ENCODE measurements at regions not wholly inside any gene's neighbourhood (a gene's known extent, or its start where the extent isn't known, plus 50 kb on each side); places are given as distances from the start of the nearest gene placed in this dataset.

DNA sequence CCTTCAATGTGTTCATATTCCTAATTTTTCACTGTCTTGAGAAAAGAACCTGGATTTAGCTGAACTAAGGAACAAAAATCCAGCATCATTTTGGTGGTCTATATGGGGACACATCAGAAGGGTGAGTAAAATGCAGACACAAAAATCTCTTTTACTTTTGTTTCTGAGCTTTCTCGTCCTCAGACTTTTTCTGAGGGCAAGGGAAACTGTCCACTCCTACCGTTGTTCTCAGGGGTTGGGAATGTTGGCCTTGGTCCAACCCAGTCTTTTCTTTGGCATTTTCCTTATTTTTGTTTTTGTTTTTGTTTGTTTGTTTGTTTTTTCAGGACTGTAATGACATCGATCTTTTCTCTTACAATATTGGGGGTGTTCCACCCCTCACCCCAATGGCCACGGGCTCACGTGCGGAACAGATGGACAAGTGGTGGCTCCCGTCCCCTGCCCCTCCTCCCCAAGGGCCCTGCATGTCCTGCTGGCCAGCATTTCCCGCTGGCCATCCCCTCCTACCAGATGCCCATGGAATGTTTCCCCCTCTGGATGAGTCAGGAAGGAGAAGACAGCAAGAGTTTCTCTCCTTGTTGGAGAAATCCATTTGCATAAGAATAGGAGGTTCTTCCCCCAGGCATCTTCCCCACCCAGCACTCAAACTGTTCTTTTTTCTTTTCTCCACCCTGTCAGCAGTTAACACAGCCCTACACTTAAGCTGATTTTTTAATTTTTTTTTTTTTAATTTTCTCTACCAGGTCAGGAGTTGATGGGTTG, 305.4 kb upstream of the NDST4 start:
- DNase-seq (ENCODE audit: low read depth in 4 of 4, low spot score in 2 of 4) = no peak

DNA sequence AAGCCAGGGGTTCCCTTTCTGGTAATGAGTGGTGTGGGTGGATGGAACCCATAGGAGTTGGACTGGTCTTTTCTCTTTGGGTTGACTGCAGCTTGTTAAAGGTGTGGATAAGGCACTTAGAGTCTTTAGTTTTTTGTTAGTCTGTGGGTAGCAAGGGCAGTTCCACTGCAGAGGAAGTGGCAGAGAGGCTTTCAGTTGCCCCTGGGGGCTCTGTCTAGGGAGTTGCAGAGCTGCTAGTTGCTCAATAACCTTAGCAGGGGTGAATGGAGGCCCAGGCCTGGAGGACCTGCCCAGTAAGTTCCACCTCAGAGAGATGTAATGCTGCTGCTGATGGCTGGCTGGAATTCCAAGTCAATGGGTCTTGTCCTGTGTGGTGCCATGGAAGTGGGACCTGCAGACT, 282.6 kb upstream of the NDST4 start:
- no peak for DNase-seq (ENCODE audit: low read depth in 4 of 4, low spot score in 2 of 4)

DNA sequence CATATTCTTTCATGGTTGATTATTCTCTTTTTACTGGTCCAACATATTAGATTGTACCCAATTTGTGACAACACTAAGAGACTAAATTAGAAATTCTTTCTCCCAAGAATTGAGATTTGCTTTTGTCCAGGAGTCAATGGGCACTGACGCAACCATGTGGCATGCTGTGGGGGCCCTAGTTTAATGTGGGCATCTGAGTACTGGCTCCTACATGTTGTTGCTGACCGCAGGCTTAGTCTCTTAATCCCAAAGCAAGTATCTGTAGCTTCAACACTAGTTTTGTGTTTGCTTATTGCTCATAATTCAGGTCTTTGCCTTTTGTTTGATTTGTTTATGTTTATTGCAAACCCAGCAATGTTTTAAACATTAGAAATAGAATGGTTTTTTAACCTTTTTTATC, 263.4 kb upstream of the NDST4 start:
- no peak for DNase-seq (ENCODE audit: low read depth in 4 of 4, low spot score in 2 of 4)

DNA sequence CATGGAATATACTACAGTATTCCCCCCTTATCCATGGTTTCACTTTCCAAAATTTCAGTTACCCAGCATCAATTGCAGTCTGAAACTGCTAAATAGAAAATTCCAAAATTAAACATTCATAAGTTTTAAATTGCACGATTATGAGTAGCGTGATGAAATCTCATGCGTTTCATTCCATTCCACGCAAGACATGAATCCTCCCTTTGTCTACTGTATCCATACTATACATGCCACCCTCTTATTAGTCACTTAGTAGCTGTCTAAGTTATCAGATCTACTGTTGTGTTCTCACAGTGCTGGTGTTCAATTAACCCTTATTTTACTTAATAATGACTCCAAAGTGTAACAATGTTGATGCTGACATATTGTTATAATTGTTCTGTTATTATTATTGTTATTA, 261.2 kb upstream of the NDST4 start:
- DNase-seq (ENCODE audit: low read depth in 4 of 4, low spot score in 2 of 4) = no peak

DNA sequence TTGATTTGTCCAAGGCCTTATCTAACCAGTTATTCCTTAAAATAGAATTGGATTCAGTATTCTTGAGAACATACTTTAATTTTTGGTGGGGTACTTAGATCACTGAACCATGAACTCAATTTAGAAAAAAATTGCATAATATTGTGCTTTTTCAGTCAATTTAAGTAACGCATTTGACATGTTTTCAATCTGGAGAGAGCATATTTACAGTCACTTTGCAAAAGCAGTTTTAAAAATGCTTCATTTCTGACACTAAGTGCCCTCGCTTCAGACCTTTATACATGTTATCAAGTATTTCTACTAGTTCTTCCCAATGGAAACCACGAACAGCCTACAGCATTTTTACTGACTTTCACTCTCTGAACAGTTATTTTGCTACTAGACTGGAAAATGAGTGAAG, 257.1 kb upstream of the NDST4 start:
- DNase-seq (ENCODE audit: low read depth in 4 of 4, low spot score in 2 of 4) = no peak

DNA sequence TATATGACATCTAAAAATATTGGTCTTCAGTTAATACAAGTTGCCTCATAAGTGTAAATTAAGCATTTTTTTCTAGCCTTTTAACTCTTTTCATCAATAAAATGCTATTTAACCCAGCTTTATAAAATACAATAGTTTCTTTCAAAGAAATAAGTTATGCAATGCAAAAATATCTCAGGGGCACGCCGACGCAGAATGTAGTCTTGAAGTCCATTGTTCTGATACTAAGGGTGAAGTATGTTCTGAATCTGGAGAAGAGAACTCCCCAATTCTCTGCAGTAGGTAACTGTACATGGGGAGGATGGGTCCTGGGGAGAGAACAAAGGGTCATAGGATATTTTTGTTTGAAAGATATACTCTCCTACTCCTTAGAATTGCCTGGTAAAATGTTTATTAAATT, 256.6 kb upstream of the NDST4 start:
- DNase-seq (ENCODE audit: low read depth in 4 of 4, low spot score in 2 of 4) = no peak

DNA sequence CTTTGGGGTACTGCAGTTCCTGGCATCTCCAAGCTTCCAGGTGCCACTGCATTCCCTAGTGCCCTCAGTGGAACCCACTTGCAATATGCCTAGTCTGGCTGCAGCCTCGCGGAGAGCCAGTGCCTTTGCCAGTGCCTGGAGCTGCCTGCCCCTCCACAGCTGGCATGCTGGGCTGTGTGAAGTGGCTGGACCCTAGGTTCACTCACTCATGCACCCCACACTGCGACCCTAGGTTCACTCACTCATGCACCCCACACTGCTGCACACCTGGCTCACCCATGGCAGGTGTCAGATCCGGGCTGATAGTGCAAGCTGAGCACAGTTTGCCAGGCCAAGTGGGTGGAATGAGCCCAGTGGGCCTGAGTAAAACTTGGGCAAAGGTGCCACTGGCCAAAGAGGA, 253.0 kb upstream of the NDST4 start:
- no peak for DNase-seq (ENCODE audit: low read depth in 4 of 4, low spot score in 2 of 4)

DNA sequence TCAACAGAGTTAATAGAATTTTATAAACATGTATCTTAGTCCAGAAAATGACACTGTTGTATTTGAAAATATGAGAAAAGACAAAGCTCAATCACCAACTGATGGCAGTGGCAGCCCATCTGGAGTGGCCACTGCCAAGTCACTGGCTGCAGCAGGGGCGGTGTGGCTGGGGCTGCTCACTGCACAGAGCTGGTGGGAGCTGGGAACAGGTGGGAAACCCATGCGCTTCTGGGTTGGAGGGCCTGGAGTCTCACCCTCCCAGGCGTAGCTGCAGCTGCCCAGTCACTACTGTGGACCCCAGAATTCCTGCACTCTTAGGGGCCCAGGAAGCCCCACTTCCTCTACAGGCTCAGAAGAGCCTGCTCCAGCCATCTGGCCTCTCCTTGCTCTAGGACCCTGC, 251.8 kb upstream of the NDST4 start:
- DNase-seq (ENCODE audit: low read depth in 4 of 4, low spot score in 2 of 4) = no peak

DNA sequence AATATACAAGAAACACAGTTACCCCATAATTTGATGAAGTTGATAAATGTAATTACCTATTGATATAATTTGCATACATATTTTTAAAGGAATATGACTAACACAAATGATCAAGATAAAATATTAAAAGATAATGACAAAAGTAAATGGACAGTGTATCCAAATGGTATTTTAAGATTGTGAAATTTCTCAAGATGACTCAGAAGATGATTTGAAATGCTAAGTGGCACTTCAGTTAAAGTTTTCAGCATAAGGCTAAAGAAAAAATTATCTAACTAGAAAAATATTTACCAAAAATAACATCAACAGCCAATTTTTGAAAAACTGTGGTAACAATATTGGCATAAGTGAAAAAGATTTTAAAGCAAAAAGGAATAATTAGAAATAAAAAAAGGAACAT, 248.4 kb upstream of the NDST4 start:
- no peak for DNase-seq (ENCODE audit: low read depth in 4 of 4, low spot score in 2 of 4)

DNA sequence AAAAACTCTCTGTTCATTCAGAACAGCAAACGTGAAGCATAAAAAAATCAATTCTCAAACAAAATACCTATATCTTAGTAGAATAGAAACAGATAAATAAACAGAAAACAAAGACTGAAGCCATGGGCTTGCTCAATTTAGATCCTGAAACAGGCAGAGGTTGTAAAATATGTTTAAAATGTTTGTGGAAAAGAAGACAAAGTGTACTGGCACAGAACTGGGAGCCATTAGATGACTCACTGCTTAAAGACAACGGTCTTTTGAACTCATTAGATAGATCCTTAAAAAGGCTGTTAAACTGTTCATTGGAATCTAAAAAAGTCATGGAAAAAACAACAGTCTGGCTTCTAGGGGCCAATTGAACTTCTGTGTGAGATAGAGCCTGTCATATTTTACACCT, 247.0 kb upstream of the NDST4 start:
- no peak for DNase-seq (ENCODE audit: low read depth in 4 of 4, low spot score in 2 of 4)

DNA sequence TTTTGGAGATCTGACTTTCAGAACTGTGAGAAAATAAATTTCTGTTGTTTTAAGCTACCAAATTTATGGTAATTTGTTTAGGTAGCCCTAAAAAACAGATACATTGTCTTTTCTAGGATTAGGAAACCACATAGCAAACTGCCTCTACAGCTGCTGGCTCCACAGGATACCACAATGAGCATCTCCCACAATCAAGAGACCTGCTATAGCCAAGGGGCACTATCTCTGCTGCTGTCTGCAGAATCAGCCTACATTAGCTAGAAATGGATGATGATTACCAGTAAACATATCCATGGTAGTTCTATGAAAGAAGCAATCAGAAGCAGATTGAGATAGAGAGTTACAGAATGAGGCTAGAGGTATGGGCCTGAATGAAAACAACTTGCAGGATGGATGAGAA, 244.4 kb upstream of the NDST4 start:
- DNase-seq (ENCODE audit: low read depth in 4 of 4, low spot score in 2 of 4) = no peak

DNA sequence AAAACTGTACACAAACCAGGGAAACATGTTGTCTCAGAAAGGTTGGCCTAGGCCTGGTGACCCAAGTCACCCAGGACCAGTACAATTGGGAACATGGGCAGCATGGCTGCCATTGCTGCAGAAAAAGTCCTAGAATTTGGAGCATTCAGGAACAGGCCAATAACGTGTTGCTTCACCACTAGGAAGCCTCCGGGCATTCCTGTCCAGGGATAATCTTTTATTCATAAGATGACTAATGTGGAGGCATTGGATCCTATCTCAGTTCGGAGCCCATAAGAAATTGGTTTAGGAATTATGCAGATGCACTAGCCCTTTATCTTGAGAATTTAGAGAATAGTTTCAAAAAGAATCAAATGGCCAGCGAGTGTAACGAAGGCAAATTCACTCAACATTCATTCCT, 242.8 kb upstream of the NDST4 start:
- no peak for DNase-seq (ENCODE audit: low read depth in 4 of 4, low spot score in 2 of 4)

DNA sequence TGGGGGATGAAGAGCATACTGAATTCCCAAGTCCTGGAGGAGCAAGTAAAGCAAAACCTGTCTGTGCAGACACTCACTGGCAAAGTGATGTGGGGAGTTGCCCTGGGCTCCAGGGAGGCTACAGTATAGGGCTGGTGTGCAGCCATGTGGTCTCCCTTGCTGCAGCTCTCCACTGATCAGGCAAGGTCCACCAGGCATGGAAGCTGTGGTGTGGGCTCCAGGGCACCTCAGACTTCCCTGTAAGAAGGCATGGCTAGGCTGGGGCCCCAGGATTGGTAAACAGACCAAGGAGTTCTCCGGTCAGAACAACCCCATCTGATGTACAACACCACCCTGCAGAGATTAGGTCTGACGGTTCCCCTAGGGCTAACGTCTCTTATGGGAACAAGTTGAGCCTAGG, 241.9 kb upstream of the NDST4 start:
- DNase-seq (ENCODE audit: low read depth in 4 of 4, low spot score in 2 of 4) = no peak

DNA sequence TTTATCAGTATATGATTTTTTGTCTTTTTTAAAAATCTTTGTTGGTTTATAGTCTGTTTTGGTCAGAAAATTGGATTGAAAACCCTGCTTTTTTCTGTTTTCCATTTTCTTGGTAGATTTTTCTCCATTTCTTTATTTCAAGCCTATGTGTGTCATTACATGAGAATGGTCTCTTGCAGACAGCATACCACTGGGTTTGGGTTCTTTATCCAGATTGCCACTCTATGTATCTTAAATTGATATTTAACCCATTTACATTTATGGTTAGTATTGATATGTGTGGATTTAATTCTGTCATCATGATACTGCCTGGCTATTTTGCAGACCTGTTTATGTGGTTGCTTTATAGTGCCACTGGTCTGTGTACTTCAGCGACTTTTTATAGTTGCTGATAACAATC, 239.9 kb upstream of the NDST4 start:
- no peak for DNase-seq (ENCODE audit: low read depth in 4 of 4, low spot score in 2 of 4)

DNA sequence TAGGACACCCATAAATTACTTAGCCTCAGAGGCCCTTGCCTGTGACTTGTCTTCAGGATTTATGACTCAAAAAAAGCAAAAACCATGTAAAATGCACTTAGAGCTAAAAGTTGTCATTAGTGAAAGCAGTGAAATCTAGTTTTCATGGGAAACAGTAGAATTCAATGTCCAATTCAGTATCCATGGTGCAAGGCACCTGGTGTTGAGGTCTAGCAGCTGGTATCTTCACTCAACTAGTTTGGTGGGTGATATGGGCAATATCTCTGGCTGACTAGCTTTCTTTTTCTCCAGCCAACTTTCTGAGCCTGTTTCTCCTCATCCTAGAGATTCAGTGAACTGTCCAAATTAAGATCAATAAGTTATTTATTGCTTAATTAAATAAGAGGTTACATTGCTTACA, 229.8 kb upstream of the NDST4 start:
- DNase-seq (ENCODE audit: low read depth in 4 of 4, low spot score in 2 of 4) = no peak

DNA sequence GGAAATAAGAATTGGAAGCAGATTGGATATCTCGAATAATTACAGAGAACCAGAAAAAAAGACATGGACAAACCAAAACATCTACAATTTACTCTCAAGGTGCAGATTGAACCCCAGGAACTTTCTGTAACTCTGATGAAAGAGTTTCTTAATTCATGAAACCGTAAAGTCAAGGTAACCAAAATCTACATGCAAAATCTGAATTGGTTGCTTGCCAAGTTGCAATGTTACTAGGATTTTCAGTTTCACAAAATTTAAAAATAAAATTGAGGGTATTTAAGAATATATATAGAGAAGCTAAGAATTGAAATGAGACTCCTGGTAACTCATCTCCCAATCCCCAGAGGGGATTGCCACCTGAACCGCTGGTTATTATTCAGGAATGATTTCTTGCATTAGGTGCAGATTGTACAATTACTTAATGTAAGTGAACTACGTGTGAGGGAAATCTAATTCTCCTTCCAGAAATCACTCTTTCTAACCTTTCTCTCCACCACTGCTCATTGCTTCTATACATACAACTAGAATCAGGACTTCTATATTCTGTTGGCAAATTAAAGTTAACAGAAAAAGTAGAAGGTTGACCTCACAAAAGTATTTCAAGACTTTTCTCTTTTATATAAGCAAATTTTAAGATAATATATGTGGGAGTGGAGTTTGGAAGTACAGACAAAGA, 221.5 kb upstream of the NDST4 start:
- no peak for DNase-seq (ENCODE audit: low read depth in 4 of 4, low spot score in 2 of 4)

DNA sequence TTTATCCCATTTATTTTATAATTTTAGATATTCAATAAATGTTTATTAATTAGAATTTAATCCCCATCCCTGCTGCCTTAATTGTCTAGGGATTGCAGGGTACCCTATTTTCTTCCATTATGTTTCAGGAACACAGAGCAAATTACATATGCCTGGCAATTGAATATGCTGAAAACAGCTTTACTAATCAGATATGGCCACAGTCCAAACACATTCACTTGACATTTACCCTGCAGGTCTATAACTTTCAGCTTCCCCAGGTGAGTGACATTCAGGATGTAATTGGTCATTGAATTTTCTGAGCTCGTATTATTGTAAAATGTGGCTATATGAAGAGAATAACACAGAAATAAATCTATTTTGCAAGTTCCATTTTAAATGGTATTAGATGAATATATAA, 218.7 kb upstream of the NDST4 start:
- DNase-seq (ENCODE audit: low read depth in 4 of 4, low spot score in 2 of 4) = no peak

DNA sequence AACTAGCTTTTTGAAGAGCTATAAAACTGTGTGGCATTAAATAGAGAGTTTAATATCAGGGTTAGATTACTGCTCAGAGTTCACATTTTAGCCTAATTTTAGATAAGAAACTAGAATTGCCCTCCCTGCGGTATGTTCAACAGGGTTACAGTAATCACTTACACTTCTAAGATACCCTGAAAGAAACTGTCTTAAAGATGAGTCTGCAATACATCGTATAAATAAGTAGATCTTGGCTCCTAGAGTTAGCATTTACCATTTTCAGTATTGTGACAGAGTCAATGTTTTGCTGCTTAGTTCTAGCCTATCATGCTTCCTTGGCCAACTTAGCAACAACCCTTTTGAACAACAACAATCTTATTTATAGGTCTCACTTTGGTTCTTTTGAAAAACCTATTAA, 217.8 kb upstream of the NDST4 start:
- no peak for DNase-seq (ENCODE audit: low read depth in 4 of 4, low spot score in 2 of 4)

DNA sequence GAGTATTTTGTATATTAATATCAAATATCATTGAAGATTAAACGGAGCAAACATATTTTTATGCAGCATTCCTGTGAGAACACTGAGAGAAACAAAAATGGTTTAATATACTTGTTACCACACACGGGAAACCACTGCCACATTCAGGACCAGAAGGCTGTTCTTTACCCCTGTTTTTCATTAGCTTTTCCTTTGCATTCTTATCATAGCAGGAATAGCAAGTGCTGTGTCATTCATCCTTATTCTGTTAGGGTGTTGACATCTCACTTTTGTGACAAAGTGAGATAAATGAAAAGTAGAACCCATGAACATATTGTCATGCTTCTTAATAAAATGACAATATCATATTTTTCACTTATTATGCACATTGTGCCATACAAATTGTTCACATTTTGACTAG, 212.4 kb upstream of the NDST4 start:
- DNase-seq (ENCODE audit: low read depth in 4 of 4, low spot score in 2 of 4) = no peak

DNA sequence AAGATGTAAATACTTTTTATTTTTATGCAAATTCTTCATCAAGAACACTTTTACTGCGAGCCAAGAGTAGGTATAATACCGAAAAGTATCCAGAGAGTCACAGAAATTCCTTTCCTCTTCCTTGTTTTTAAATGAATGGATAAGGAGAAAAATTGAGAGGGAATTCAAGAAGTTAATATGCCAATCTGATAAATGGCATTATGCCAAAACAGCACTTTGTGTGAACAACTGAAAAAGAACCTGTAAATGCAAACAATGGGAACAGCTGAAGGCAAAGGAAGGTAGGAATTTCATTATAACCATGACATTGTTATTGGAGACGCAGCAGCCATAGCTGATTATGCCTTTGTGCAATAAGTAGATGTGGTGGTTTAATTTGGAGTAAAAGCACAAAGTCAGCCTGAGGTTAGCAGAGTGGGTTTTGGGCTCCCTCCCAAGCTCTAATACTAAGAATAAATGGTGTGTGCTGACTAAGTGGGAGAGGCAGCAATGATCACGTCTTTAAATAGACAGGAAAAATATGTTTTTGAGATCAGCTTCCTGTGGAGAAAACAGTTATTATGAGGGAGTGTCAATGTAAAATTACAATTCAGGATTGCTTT, 209.8 kb upstream of the NDST4 start:
- DNase-seq (ENCODE audit: low read depth in 4 of 4, low spot score in 2 of 4) = no peak

DNA sequence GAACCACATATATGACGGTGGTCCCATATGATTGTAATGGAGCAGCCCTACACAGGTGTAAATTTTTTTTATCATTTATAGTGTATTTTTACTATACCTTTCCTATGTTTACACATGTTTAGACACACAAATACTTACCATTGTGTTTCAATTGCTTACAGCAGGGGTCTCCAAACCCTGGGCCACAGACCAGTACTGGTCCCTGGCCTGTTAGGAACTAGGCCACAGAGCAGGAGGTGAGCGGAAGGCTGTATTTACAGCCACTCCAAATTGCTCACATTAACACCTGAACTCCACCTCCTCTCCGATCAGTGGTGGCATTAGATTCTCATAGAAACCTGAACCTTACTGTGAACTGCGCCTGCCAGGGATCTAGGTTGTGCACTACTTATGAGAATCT, 201.8 kb upstream of the NDST4 start:
- no peak for DNase-seq (ENCODE audit: low read depth in 4 of 4, low spot score in 2 of 4)

DNA sequence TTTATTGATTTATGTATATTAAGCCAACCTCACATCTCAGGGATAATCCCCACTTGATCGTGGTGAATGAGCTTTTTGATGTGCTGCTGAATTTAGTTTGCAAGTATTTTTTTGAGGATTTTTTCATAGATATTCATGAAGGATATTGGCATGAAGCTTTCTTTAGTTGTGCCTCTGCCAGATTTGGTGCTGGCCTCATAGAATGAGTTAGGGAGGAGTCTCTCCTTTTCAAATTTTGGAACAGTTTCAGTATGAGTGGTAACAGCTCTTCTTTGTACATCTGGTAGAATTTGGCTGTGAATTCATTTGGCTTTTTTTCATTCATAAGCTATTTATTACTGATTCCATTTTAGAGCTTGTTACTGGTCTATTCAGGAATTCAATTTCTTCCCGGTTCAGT, 197.2 kb upstream of the NDST4 start:
- DNase-seq (ENCODE audit: low read depth in 4 of 4, low spot score in 2 of 4) = no peak
